NCI-H1092 treated with DMSO at 0.1 percent for 48 hours (cell line): ENCODE measurements at regions not wholly inside any gene's neighbourhood (a gene's known extent, or its start where the extent isn't known, plus 50 kb on each side); places are given as distances from the start of the nearest gene placed in this dataset.
A peak's percentile ranks its signal among the peaks of the same experiment; 100 is the strongest.

ENCODE experiments used
- DNase-seq: peaks from one replicate; lab custom pipeline; 2025; lab: John Stamatoyannopoulos, UW

GRCh38 chr7:98040626-98041360 lies 50.8 kb upstream of the OCM2 start:
- DNase-seq, result no peak

DNA sequence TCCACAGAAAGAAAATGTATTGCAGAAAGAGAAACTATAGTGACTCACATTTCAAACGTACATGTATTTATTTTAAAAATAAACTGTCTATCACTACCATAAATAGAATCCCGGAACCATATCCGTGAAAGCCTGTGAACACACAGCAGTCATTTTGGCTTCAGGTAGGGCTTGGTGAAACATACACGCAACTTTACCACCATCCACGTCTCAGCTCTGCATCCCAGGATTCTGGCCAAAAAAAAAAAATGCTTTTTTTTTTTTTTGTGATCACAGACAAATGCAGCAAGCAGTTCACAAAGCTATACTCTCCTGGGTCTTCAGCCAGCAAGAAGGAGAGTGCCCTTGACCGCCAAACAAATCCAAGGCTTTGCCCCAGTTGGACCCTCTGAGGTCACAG lies 56.8 kb upstream of the OCM2 start:
- DNase-seq, result no peak

- DNase-seq, result no peak
Measured at GRCh38 chr7:98049034-98049433, 57.6 kb upstream of the LMTK2 start.

GRCh38 chr7:98051118-98051744 lies 55.4 kb upstream of the LMTK2 start:
- peak; percentile 70 for DNase-seq

DNA sequence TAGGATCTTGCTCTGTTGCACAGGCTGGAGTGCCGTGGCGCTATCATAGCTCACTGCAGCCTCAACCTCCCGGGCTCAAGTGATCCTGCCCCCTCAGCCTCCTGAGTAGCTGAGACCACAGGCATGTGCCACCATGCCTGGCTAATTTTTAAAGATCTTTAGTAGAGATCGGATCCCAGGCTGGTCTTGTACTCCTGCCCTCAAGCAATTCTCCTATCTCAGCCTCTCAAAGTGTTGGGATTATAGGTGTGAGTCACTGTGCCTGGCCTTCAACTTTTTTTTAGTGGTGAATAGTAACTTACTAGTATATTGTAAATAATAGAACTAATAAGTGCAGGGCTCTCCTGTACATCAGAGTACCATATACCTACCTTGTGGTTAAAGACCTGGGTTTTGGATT lies 52.1 kb upstream of the LMTK2 start:
- no peak for DNase-seq

- no peak for DNase-seq
Measured at GRCh38 chr7:98056580-98056979, 50.1 kb upstream of the LMTK2 start.
